HG03558 (cell line): ENCODE measurements at regions not wholly inside any gene's neighbourhood (a gene's known extent, or its start where the extent isn't known, plus 50 kb on each side); places are given as distances from the start of the nearest gene placed in this dataset.
"Not testable (repeated sequence)": the region's sequence is repeated elsewhere in the genome, so short reads cannot be mapped to it uniquely, and the experiment has no call there.

Experiments used
- ATAC-seq: cut with Tn5 transposase; IDR thresholded peaks from one replicate; pipeline ENCODE4 v1.9.1; 2021; ENCODE audit warnings: moderate number of reproducible peaks; ENCODE audit not compliant: unreplicated experiment; ENCODE audit errors: extremely low read depth

- no peak for ATAC-seq
Observed at GRCh38 chr6:155779456-155779855, 323.8 kb upstream of the NOX3 start.

DNA sequence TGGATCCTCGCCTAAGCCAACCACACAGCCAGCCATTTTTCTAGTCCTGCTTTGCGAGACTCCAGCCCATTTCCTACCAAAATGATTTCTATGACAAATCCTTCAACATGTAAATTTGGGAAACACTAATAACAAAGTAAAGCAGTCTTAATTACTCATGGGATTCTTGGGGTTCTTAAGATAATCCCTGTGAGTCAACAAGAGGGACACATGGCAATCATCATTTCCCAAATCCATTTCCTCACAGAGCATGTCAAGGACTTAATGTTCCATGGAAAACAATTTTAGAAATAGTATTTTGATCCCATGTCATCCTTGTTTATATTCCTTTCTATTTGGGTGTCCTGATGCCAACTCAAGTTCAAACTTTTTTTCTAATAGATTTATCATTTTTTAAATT, 322.7 kb upstream of the NOX3 start:
- ATAC-seq, result no peak

DNA sequence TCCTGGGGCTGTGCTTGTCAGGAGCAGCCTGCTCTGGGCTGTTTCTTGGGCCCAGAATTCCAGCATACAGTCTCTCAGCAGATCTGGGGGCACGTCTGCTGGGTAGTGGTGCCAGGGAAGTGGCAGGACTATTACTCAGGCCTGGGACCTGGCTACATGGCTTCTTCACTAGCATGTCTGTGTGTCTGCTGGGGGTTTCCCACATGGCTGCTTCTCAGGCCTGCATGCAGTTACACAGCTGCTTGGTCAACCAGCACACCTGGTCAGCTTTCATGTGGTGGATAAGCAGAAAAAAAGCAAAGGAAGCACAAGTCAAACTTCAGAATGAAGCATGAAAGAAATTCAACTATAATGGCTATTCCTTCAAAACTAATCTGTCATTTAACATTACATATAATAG, 316.2 kb upstream of the NOX3 start:
- ATAC-seq, result no peak

- no peak for ATAC-seq
Observed at GRCh38 chr6:155770856-155771255, 315.2 kb upstream of the NOX3 start.

GRCh38 chr6:155770313-155770712, 314.7 kb upstream of the NOX3 start:
- ATAC-seq, result no peak

GRCh38 chr6:155765275-155766194, 309.9 kb upstream of the NOX3 start:
- no peak for ATAC-seq

- no peak for ATAC-seq
Observed at GRCh38 chr6:155762649-155763048, 307.0 kb upstream of the NOX3 start.

- no peak for ATAC-seq
Observed at GRCh38 chr6:155755452-155755851, 299.8 kb upstream of the NOX3 start.

DNA sequence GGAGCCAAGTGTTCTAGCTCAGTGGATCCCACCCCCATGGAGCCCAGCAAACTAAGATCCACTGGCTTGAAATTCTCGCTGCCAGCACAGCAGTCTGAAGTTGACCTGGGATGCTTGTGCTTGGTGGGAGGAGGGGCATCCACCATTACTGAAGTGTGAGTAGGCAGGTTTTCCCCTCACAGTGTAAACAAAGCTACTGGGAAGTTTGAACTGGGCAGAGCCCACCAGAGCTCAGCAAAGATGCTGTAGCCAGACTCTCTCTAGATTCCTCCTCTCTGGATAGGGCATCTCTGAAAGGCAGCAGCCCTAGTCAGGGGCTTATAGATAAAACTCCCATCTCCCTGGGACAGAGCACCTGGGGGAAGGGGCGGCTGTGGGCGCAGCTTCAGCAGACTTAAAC, 293.1 kb upstream of the NOX3 start:
- not testable (repeated sequence) for ATAC-seq

DNA sequence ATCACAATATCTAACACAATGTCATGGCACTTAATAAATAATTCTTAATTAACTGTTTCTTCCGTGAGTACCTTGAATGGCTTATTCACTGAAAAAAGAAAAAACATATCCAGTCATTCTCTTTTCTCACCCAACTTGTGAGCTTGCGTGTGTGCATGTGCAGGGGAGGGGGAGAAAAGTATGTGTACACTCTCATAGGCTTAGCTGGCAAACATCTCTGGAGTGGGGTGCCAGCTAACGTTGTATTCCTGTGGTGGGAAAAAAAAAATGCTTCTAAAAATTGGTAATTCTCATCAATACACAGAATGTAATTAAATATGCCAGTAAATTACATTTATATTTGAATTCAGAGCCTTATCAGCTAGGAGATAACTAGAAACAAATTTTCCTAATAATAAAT, 291.9 kb upstream of the NOX3 start:
- no peak for ATAC-seq

GRCh38 chr6:155740781-155741399, 285.3 kb upstream of the NOX3 start:
- no peak for ATAC-seq

- no peak for ATAC-seq
Observed at GRCh38 chr6:155738602-155739105, 283.0 kb upstream of the NOX3 start.

GRCh38 chr6:155717374-155717773, 261.7 kb upstream of the NOX3 start:
- ATAC-seq, result no peak

GRCh38 chr6:155710704-155711103, 255.1 kb upstream of the NOX3 start:
- ATAC-seq, result no peak

DNA sequence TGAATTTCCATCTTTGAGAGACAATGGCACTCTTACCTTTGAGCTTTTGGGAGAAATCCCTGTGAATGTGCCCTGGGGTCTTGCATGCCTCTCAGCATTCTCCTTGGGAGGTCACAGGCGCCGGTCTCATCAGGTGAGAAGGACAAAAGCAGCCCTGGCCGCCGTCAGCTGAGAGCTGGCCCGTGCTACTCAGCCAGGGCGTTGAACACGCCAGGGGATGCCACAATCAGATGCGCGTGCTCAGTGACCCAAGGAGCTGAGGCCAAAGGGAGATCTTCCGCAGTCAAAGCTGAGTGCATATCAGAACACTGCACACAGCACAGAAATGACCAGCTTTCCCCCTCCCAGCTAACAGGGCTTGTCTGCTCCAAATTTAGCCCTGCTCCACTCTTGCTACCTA, 253.6 kb upstream of the NOX3 start:
- ATAC-seq, result no peak

DNA sequence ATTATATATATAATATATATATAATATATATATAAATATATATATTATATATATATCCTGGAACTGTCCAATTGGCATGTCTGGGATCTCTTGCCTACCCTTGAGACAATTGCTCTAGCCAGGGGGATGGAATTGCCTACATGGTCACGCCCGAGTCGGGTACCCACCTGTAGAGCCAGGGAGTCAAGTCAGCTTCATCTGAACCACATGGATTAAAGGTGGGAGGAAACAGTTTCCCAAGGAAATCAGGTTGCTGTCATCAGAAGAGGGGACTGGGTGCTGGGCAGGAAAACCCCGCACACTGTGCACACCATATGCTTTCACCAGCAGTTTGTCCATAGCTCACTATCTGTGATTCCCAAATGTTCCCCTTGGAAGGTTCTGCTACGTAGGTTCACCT, 252.5 kb upstream of the NOX3 start:
- ATAC-seq, result no peak

GRCh38 chr6:155706806-155707205, 251.2 kb upstream of the NOX3 start:
- ATAC-seq, result no peak

DNA sequence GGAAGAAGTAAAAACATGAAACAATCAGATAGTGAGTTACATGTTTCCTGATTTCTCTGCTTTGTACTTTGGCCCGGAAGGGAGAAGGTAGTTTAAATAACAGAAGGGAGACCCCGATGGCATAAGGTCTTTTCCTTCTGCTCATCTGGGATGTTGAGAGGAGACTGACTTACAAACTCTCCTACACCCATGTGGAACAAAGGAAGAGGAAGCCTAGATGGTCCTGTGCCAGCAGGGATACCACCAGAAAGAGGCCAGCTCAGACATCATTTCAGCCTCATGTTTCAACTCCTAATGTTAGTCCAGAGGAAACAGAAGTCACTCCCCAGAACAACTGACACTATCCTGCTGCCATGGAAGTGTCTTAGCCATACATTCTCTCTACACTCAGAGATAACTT, 250.7 kb upstream of the NOX3 start:
- ATAC-seq, result no peak

DNA sequence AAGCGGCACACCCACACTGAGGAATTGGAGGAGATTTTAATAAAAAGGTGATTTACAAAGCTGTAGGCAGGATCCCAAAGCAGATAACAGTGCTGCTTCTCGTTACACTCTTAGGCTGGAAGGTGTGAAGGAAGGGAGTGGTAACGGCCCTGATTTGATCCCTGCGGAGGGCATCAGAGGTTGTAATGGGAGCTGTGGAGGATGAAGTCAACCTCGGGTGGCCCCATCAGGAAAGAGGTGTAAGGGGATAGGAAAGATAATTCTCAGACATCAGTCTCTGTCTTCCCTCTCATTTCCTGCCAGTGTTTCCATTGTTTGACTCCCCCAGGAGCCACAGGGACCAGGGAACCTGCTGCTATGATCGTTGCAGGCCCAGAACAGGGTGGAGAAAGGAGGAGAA, 245.7 kb upstream of the NOX3 start:
- no peak for ATAC-seq

DNA sequence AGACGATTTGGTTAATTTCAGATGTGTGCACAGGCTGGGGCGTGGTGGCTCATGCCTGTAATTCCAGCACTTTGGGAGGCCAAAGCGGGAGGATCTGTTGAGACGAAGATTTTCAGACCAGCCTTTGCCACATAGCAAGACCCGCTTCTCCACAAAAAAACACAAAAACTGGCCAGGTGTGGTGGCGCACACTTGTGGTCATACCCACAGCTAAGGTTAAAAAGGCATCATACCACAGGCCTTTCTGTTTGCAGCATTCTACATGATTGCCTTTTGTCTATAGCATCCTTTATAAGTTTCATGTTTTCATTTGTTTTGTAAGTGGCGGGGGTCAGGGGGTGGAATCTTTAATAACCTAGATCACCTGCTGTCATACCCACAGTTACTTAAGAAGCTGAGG, 239.9 kb upstream of the NOX3 start:
- ATAC-seq, result no peak

- no peak for ATAC-seq
Observed at GRCh38 chr6:155694419-155694790, 238.8 kb upstream of the NOX3 start.
